ENCODE measurements at regions not wholly inside any gene's neighbourhood (a gene's known extent, or its start where the extent isn't known, plus 50 kb on each side); places are given as distances from the start of the nearest gene placed in this dataset.
A peak's percentile ranks its signal among the peaks of the same experiment; 100 is the strongest.
"Not testable (repeated sequence)": the region's sequence is repeated elsewhere in the genome, so short reads cannot be mapped to it uniquely, and the experiment has no call there.

DNA sequence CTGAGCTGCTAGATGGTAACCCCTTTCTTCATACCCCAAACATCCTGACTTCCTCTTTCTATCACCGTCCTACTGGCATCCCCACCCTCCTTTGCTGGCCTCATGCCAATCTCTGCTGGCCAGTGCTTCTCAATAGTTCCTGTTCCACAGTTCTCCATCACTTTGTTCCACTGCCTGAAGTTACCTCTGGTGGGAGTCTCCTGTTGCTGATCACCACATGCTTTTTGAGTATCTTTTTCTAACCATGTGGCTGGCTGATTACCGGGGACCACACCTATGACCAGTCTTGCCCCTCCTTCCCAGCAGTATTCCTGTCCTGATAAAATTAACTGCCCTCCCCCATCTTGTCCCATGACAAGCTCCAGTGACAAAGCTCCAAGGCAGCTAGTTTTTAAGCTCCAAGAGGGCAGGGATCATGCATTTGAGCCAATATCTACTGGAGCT is 380.4 kb upstream of the CCL2 start:
- intact Hi-C loops (cut with DNase I, micrococcal nuclease): no loop called here

GRCh38 chr17:33875973-33876372 is 379.1 kb upstream of the CCL2 start:
- no peak for ATAC-seq
- no peak for TF ChIP-seq CTCF (IDR thresholded peaks at IDR 0.05)
- Histone ChIP-seq H3K4me1 (ENCODE audit: low read depth) (no peaks in the 10 kb centered on the region), H3K36me3 (ENCODE audit: low read depth) (no peaks in the 10 kb centered on the region), H3K9me3 (no peaks in the 10 kb centered on the region), H3K4me3 (no peak overlapping the region)
- DNase-seq: no peak
- intact Hi-C loops (cut with DNase I, micrococcal nuclease): no loop called here

More for the DNA sequence above, 380.4 kb upstream of the CCL2 start:
- ATAC-seq (no peak), DNase-seq (peak in 1 of 3 donors; percentile 21)
- H3K36me3 ChIP-seq (ENCODE audit: low read depth): no peaks in the 10 kb centered on the region
- no peaks in the 10 kb centered on the region for H3K4me1 ChIP-seq (ENCODE audit: low read depth)
- H3K9me3 ChIP-seq: no peaks in the 10 kb centered on the region
- no peak overlapping the region for H3K4me3 ChIP-seq
- no peak for TF ChIP-seq CTCF (IDR thresholded peaks at IDR 0.05)

- DNase-seq; intact Hi-C loops (cut with DNase I, micrococcal nuclease); H3K4me1 ChIP-seq (ENCODE audit: low read depth); ATAC-seq; H3K36me3 ChIP-seq (ENCODE audit: low read depth); H3K9me3 ChIP-seq; H3K4me3 ChIP-seq: not testable (repeated sequence)
These were observed 372.8 kb upstream of the CCL2 start for GRCh38 chr17:33882273-33882672.

GRCh38 chr17:33882677-33883076 is 372.4 kb upstream of the CCL2 start:
- H3K9me3 ChIP-seq; DNase-seq; H3K36me3 ChIP-seq (ENCODE audit: low read depth); ATAC-seq; intact Hi-C loops (cut with DNase I, micrococcal nuclease); H3K4me1 ChIP-seq (ENCODE audit: low read depth); H3K4me3 ChIP-seq: not testable (repeated sequence)

GRCh38 chr17:33888455-33888854 is 366.6 kb upstream of the CCL2 start:
- no peak overlapping the region for H3K4me3 ChIP-seq
- no peaks in the 10 kb centered on the region for H3K4me1 ChIP-seq (ENCODE audit: low read depth)
- intact Hi-C loops (cut with DNase I, micrococcal nuclease): no loop called here
- no peaks in the 10 kb centered on the region for H3K36me3 ChIP-seq (ENCODE audit: low read depth)
- no peak for ATAC-seq
- no peaks in the 10 kb centered on the region for H3K9me3 ChIP-seq
- TF ChIP-seq CTCF (IDR thresholded peaks at IDR 0.05): no peak
- DNase-seq: no peak

GRCh38 chr17:33889040-33889439 is 366.0 kb upstream of the CCL2 start:
- DNase-seq: no peak

More at GRCh38 chr17:33889040-33889439, 366.0 kb upstream of the CCL2 start:
- no peaks in the 10 kb centered on the region for H3K4me1 ChIP-seq (ENCODE audit: low read depth)
- no peak for ATAC-seq
- no peak for TF ChIP-seq CTCF (IDR thresholded peaks at IDR 0.05)
- no peaks in the 10 kb centered on the region for H3K9me3 ChIP-seq
- no peaks in the 10 kb centered on the region for H3K36me3 ChIP-seq (ENCODE audit: low read depth)
- no peak overlapping the region for H3K4me3 ChIP-seq
- intact Hi-C loops (cut with DNase I, micrococcal nuclease): no loop called here
